CD4-positive, alpha-beta T cell (primary cell): ENCODE measurements at regions not wholly inside any gene's neighbourhood (a gene's known extent, or its start where the extent isn't known, plus 50 kb on each side); places are given as distances from the start of the nearest gene placed in this dataset.

Source experiments
- ATAC-seq: fragments of 200-7000 bp; cut with Tn5 transposase; one replicate; pipeline ENCODE4 v1.10.0; 2022; ENCODE audit warnings: mild to moderate bottlenecking; ENCODE audit not compliant: poor library complexity
- CTCF ChIA-PET: fragments of 350-600 bp; sonication (Branson Sonifier 250); formaldehyde crosslinking; loops from one replicate; lab custom pipeline; 2021; ENCODE audit warnings: antibody characterized with exemption, inconsistent platforms; lab: Charles Lee
- POLR2A ChIA-PET: fragments of 350-600 bp; sonication (Branson Sonifier 250); formaldehyde crosslinking; loops from one replicate; lab custom pipeline; 2021; ENCODE audit warnings: antibody characterized with exemption, inconsistent platforms; lab: Charles Lee
- DNase-seq, 14 experiments: peaks; one replicate each; pipeline ENCODE4 v3.0.0-alpha.2; 2013 to 2020; ENCODE audit warnings: mixed read lengths in 2 of 14
- H3K27ac ChIP-seq, 2 donors: one replicate each; pipeline versions ENCODE4 v1.5.1 to v1.7.0; 2013; ENCODE audit warnings: low read length in 2 of 2, low read depth in 1 of 2, mild to moderate bottlenecking in 1 of 2
- H3K27me3 ChIP-seq, 2 experiments: 1 replicate in 1 of 2; 2 replicates in 1 of 2; pipeline versions ENCODE4 v1.6.1 to v1.7.0; 2013; ENCODE audit warnings: low read length in 2 of 2, control low read depth in 1 of 2, mild to moderate bottlenecking in 1 of 2, moderate library complexity in 1 of 2; ENCODE audit not compliant: insufficient read depth in 2 of 2, control insufficient read depth in 1 of 2
- H3K36me3 ChIP-seq: one replicate; pipeline ENCODE4 v1.6.1; 2013; ENCODE audit warnings: low read length, control low read depth; ENCODE audit not compliant: insufficient read depth
- H3K4me1 ChIP-seq: one replicate; pipeline ENCODE4 v1.6.1; 2013; ENCODE audit warnings: low read length, control low read depth; ENCODE audit not compliant: insufficient read depth
- H3K4me3 ChIP-seq: one replicate; pipeline ENCODE4 v1.5.1; 2013; ENCODE audit warnings: mild to moderate bottlenecking, low read length, moderate library complexity
- H3K9me3 ChIP-seq, 2 experiments: 1 replicate in 1 of 2; 2 replicates in 1 of 2; pipeline versions ENCODE4 v1.6.1 to v1.7.0; 2013; ENCODE audit warnings: low read length in 2 of 2, mild to moderate bottlenecking in 2 of 2, control low read depth in 1 of 2, moderate library complexity in 1 of 2; ENCODE audit not compliant: control insufficient read depth in 1 of 2, insufficient read depth in 1 of 2
- H3K27ac Mint-ChIP-seq: one replicate; pipeline ENCODE4 v1.8.0; 2020; ENCODE audit warnings: mixed read lengths
- H3K27me3 Mint-ChIP-seq: one replicate; pipeline ENCODE4 v1.8.0; 2021; ENCODE audit warnings: mixed read lengths
- H3K36me3 Mint-ChIP-seq: one replicate; pipeline ENCODE4 v1.8.0; 2021; ENCODE audit warnings: low read depth, mixed read lengths
- H3K4me1 Mint-ChIP-seq: one replicate; pipeline ENCODE4 v1.8.0; 2021; ENCODE audit warnings: low read depth, mixed read lengths
- H3K4me3 Mint-ChIP-seq: one replicate; pipeline ENCODE4 v1.8.0; 2020; ENCODE audit warnings: mild to moderate bottlenecking, mixed read lengths
- H3K9me3 Mint-ChIP-seq: one replicate; pipeline ENCODE4 v1.8.0; 2020; ENCODE audit warnings: mixed read lengths
- CTCF ChIP-seq: fragments of 200-600 bp; IDR thresholded peaks from one replicate; pipeline ENCODE4 v1.8.0; 2022; ENCODE audit warnings: antibody characterized with exemption, mild to moderate bottlenecking
- intact Hi-C, 2 experiments: fragments of 100-400 bp; cut with DNase I in 1 of 2; cut with micrococcal nuclease in 1 of 2; formaldehyde crosslinking; loops; one replicate each; pipeline versions ENCODE4 v1.15.1 to v1.9.0; 2023 to 2025; cut with DNase I, micrococcal nuclease

GRCh38 chr3:182693723-182694122 is 99.6 kb upstream of the ATP11B start:
- intact Hi-C loops = no loop called here
- no peak overlapping the region for H3K27ac Mint-ChIP-seq
- CTCF ChIA-PET = no interaction called here

DNA sequence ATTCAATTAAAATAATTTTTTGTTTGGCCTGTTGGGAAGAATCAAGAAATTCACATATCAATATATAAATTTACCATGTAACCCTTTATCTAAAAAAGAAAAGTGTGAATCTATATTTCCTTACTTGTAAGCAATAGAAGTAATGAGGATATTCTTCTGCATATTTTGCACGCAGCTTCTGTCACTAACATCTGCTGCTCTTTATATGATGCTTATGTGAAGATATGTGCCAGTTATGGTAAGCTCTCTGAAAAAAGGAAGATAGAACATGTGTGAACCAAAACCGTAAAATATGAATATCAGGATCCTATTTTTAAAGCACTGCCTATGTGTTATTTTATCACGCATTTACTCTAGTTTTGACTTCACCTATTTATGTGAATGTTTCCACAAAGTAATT is 96.4 kb upstream of the ATP11B start:
- Mint-ChIP-seq H3K4me3 (no peak overlapping the region), H3K4me1 (no peaks in the 10 kb centered on the region), H3K36me3 (no peaks in the 10 kb centered on the region), H3K27me3 (no peaks in the 10 kb centered on the region), H3K27ac (no peak overlapping the region), H3K9me3 (no peaks in the 10 kb centered on the region)
- Histone ChIP-seq H3K27me3 (peaks cover 0 to 4% of the 10 kb centered on the region in 2 experiments), H3K4me1 (no peaks in the 10 kb centered on the region), H3K36me3 (no peaks in the 10 kb centered on the region), H3K27ac (no peak overlapping the region), H3K9me3 (peaks cover 0 to under 1% of the 10 kb centered on the region in 2 experiments), H3K4me3 (no peak overlapping the region)
- no peak for ATAC-seq
- TF ChIP-seq CTCF = no peak
- no peak for DNase-seq
- intact Hi-C loops = no loop called here
- ChIA-PET POLR2A (no interaction called here), CTCF (no interaction called here)

More at GRCh38 chr3:182693723-182694122, 99.6 kb upstream of the ATP11B start:
- H3K4me3 ChIP-seq = no peak overlapping the region
- Mint-ChIP-seq H3K9me3 (no peaks in the 10 kb centered on the region), H3K27me3 (peaks cover 5% of the 10 kb centered on the region), H3K4me3 (no peak overlapping the region), H3K4me1 (no peaks in the 10 kb centered on the region), H3K36me3 (no peaks in the 10 kb centered on the region)
- H3K36me3 ChIP-seq = no peaks in the 10 kb centered on the region
- no peak for DNase-seq
- H3K27ac ChIP-seq = no peak overlapping the region
- POLR2A ChIA-PET = no interaction called here
- H3K27me3 ChIP-seq = peaks cover 0 to 8% of the 10 kb centered on the region in 2 experiments
- ATAC-seq = no peak
- peaks cover 0 to 3% of the 10 kb centered on the region in 2 experiments for H3K9me3 ChIP-seq
- no peak for TF ChIP-seq CTCF
- H3K4me1 ChIP-seq = no peaks in the 10 kb centered on the region

DNA sequence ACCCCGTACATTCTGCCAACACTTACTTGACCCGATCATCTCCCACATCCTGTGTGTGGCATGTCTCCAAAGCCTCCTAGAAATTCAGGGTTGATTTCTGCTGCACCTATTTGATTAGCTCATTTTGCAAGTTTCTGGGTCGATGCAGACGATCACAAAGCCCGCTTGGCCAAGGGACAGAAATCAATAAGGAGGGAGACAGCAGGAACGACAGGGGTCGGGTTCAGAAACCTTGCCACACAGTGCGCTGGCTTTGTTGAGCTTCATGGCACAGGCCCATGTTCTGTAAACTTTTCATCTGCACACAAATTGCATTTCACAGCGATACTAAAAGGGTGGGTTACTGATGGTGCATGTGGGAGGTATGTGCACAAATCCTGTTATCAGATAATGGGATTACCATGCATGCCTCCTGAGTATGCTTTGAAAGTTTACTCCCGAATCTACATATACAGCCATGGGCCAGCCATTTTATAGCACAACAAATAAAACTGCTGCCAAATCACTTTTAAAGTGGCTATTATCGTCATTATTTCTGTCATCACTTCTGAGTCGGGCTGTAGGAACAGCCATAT is 95.9 kb upstream of the ATP11B start:
- H3K27me3 ChIP-seq = peaks cover 0 to 4% of the 10 kb centered on the region in 2 experiments
- POLR2A ChIA-PET = no interaction called here
- no peak overlapping the region for H3K27ac Mint-ChIP-seq
- H3K9me3 Mint-ChIP-seq = no peaks in the 10 kb centered on the region
- TF ChIP-seq CTCF = no peak
- H3K4me1 ChIP-seq = no peaks in the 10 kb centered on the region
- no peaks in the 10 kb centered on the region for H3K27me3 Mint-ChIP-seq
- CTCF ChIA-PET = no interaction called here
- DNase-seq = no peak
- no peaks in the 10 kb centered on the region for H3K9me3 ChIP-seq
- H3K36me3 ChIP-seq = no peaks in the 10 kb centered on the region
- no peaks in the 10 kb centered on the region for H3K36me3 Mint-ChIP-seq
- intact Hi-C loops = no loop called here
- no peaks in the 10 kb centered on the region for H3K4me1 Mint-ChIP-seq
- no peak overlapping the region for H3K4me3 Mint-ChIP-seq
- H3K27ac ChIP-seq = no peak overlapping the region
- no peak overlapping the region for H3K4me3 ChIP-seq
- no peak for ATAC-seq
